PC-9 (cell line): ENCODE measurements at regions not wholly inside any gene's neighbourhood (a gene's known extent, or its start where the extent isn't known, plus 50 kb on each side); places are given as distances from the start of the nearest gene placed in this dataset.

ENCODE experiments used
- BruUV-seq: library from RNA; stranded (reverse); fragments of 400-500 nt; replicated peaks from 2 replicates; lab custom pipeline; 2021; lab: Mats Ljungman, UMichigan
- CTCF ChIA-PET: fragments of 300-600 bp; sonication (Branson Sonifier 250); formaldehyde crosslinking; loops from one replicate; lab custom pipeline; 2022; ENCODE audit warnings: antibody characterized with exemption; lab: Charles Lee
- POLR2A ChIA-PET: fragments of 300-600 bp; sonication (Branson Sonifier 250); formaldehyde crosslinking; loops from one replicate; lab custom pipeline; 2022; ENCODE audit warnings: antibody characterized with exemption; ENCODE audit not compliant: unreplicated experiment; lab: Charles Lee
- DNase-seq, 2 experiments: peaks; one replicate each; pipeline versions ENCODE4 v3.0.0 to v3.0.0-alpha.2; 2015 to 2022; ENCODE audit warnings: mixed read lengths in 1 of 2
- H2AFZ ChIP-seq: fragments of 200-600 bp; sonication (generic); 2 replicates; pipeline ENCODE4 v1.8.1; 2017; ENCODE audit warnings: antibody characterized with exemption
- H3F3A ChIP-seq: fragments of 200-600 bp; sonication (generic); 2 replicates; pipeline ENCODE4 v1.8.1; 2017; ENCODE audit warnings: antibody characterized with exemption, mild to moderate bottlenecking, low read depth; ENCODE audit not compliant: insufficient read depth
- H3K27ac ChIP-seq: fragments of 200-600 bp; sonication (generic); 2 replicates; pipeline ENCODE4 v1.6.1; 2016; ENCODE audit warnings: mixed run types
- H3K27me3 ChIP-seq: fragments of 200-600 bp; sonication (generic); 2 replicates; pipeline ENCODE4 v1.6.1; 2016; ENCODE audit warnings: low read depth, mixed run types; ENCODE audit not compliant: insufficient read depth
- H3K36me3 ChIP-seq: fragments of 200-600 bp; sonication (generic); 2 replicates; pipeline ENCODE4 v1.6.1; 2016; ENCODE audit warnings: low read depth, mixed run types
- H3K4me1 ChIP-seq: fragments of 200-600 bp; sonication (generic); replicated peaks from 2 replicates; pipeline ENCODE4 v1.6.1; 2016; ENCODE audit warnings: mixed run types; ENCODE audit not compliant: insufficient read depth
- H3K4me2 ChIP-seq: fragments of 200-600 bp; sonication (generic); 2 replicates; pipeline ENCODE4 v1.6.1; 2017; ENCODE audit warnings: mixed run types
- H3K4me3 ChIP-seq: fragments of 200-600 bp; sonication (generic); 2 replicates; pipeline ENCODE4 v1.6.1; 2016; ENCODE audit warnings: mixed run types
- H3K79me2 ChIP-seq: fragments of 200-600 bp; sonication (generic); 2 replicates; pipeline ENCODE4 v1.6.1; 2017; ENCODE audit warnings: low read depth, mixed run types
- H3K9me2 ChIP-seq: fragments of 200-600 bp; sonication (generic); 2 replicates; pipeline ENCODE4 v1.8.1; 2017; ENCODE audit warnings: mild to moderate bottlenecking; ENCODE audit not compliant: insufficient read depth
- H3K9me3 ChIP-seq: fragments of 200-600 bp; sonication (generic); 2 replicates; pipeline ENCODE4 v1.8.1; 2016; ENCODE audit warnings: low read depth; ENCODE audit not compliant: insufficient read depth
- H4K20me1 ChIP-seq: fragments of 200-600 bp; sonication (generic); 2 replicates; pipeline ENCODE4 v1.8.1; 2017; ENCODE audit not compliant: insufficient read depth
- CTCF ChIP-seq: fragments of 200-600 bp; sonication (generic); conservative IDR thresholded peaks from 2 replicates; pipeline ENCODE4 v1.6.1; 2017; ENCODE audit warnings: mixed run types, antibody characterized with exemption, mild to moderate bottlenecking, moderate library complexity
- EZH2 ChIP-seq: fragments of 200-600 bp; sonication (generic); IDR thresholded peaks from 2 replicates; pipeline ENCODE4 v1.8.0; 2017; ENCODE audit warnings: antibody characterized with exemption, low read depth
- intact Hi-C: fragments of 100-400 bp; cut with micrococcal nuclease; formaldehyde crosslinking; loops from one replicate; pipeline ENCODE4 v1.10.0; 2022; ENCODE audit not compliant: unreplicated experiment

GRCh38 chr21:25179116-25179515, 428.2 kb downstream of the MRPL39 start:
- Histone ChIP-seq H3K4me1 (no peaks in the 10 kb centered on the region), H3F3A (no peaks in the 10 kb centered on the region), H3K4me2 (no peak overlapping the region), H3K36me3 (no peaks in the 10 kb centered on the region), H3K27me3 (no peaks in the 10 kb centered on the region), H2AFZ (no peak overlapping the region), H3K9me2 (no peaks in the 10 kb centered on the region), H4K20me1 (no peaks in the 10 kb centered on the region), H3K27ac (no peak overlapping the region), H3K4me3 (no peak overlapping the region), H3K9me3 (no peaks in the 10 kb centered on the region), H3K79me2 (no peaks in the 10 kb centered on the region)
- POLR2A ChIA-PET: no interaction called here
- no TSS peak for BruUV-seq
- intact Hi-C loops: no loop called here
- CTCF ChIA-PET: no interaction called here
- DNase-seq: no peak
- TF ChIP-seq EZH2 (no peak), CTCF (no peak)

DNA sequence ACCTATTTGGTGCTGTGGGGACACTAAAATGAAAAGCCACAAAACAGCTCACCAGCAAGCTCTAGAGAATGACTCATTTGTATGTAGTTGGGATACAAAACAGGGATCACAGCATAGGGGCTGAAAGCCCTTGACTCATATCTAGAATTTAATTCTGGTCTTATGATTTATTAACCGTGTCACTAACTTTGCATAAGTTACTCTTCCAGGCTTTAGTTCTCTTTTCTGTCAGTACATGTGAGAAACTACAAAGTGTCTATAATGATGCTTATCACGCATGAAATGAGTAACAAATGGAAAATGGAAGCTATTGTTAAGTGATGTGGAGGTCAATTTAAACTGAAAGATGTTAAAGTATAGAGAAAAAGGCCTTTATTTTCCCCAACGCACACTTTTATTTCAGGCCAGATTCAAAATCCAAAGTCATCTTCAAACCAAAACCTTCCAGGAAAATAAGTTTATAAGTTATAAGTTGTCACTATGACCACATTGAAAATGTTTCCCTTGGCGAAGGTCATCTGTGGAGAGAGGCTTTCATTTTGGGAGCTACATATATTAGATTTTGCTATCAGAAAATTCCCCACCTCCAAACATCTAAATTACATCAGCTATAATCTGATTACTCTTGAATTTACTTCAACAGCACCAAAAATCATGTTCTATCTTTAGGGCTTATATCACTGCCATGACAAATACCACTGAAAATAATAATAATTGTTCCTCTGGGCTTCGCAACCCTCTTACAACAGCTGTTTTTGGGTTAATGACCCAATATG, 430.5 kb downstream of the MRPL39 start:
- no peak for DNase-seq
- TF ChIP-seq CTCF (no peak), EZH2 (no peak)
- Histone ChIP-seq H3K9me3 (no peaks in the 10 kb centered on the region), H4K20me1 (no peaks in the 10 kb centered on the region), H3K4me2 (no peak overlapping the region), H3K27me3 (no peaks in the 10 kb centered on the region), H3K27ac (no peak overlapping the region), H3K4me3 (no peak overlapping the region), H3K36me3 (no peaks in the 10 kb centered on the region), H3K79me2 (no peaks in the 10 kb centered on the region), H3F3A (no peaks in the 10 kb centered on the region), H3K9me2 (no peaks in the 10 kb centered on the region), H3K4me1 (no peaks in the 10 kb centered on the region), H2AFZ (no peak overlapping the region)
- POLR2A ChIA-PET: no interaction called here
- CTCF ChIA-PET: interaction anchor here (0.6 kb wide), 1 partner anchor 137 kb away, joined by 3 read pairs; no protein-coding TSS in a partner anchor
- no TSS peak for BruUV-seq
- intact Hi-C loops: no loop called here

DNA sequence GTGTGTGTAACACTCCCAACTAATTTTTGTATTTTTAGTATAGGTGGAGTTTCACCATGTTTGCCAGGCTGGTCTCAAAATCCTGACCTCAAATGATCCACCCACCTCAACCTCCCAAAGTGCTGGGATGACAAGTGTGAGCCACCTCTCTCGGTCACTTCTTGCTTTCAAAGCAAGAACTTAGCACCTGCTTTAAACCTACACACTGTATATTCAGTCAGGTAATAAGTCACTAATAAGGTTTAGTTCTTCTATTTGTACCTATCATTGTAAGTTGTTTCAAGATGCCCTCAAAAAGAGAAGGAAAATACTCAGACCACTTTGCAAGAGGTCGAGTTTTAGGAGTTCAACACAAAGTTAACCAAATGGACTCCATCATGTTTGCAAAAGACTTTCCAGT, 431.3 kb downstream of the MRPL39 start:
- TF ChIP-seq EZH2 (no peak), CTCF (no peak)
- CTCF ChIA-PET: no interaction called here
- H3K4me3 ChIP-seq: no peak overlapping the region
- H3K4me1 ChIP-seq: no peaks in the 10 kb centered on the region
- no peaks in the 10 kb centered on the region for H3K9me3 ChIP-seq
- H4K20me1 ChIP-seq: no peaks in the 10 kb centered on the region
- H3K36me3 ChIP-seq: no peaks in the 10 kb centered on the region
- H2AFZ ChIP-seq: no peak overlapping the region
- no peaks in the 10 kb centered on the region for H3F3A ChIP-seq
- no peak for DNase-seq
- intact Hi-C loops: no loop called here
- H3K9me2 ChIP-seq: no peaks in the 10 kb centered on the region
- no peak overlapping the region for H3K4me2 ChIP-seq
- POLR2A ChIA-PET: no interaction called here
- H3K27ac ChIP-seq: no peak overlapping the region
- H3K27me3 ChIP-seq: no peaks in the 10 kb centered on the region
- BruUV-seq: no TSS peak
- no peaks in the 10 kb centered on the region for H3K79me2 ChIP-seq
